Astrocyte (in vitro differentiated cells and primary cell): ENCODE measurements at regions not wholly inside any gene's neighbourhood (a gene's known extent, or its start where the extent isn't known, plus 50 kb on each side); places are given as distances from the start of the nearest gene placed in this dataset.

Experiments used
- EZH2 ChIP-seq: IDR thresholded peaks from 2 replicates; pipeline ENCODE4 v1.6.1; 2012; ENCODE audit warnings: mild to moderate bottlenecking, low read length, inconsistent platforms; ENCODE audit not compliant: insufficient read depth
- TF ChIP-seq, protein P1 (sequence below): IDR thresholded peaks from 2 replicates; pipeline ENCODE4 v1.5.1; 2011; ENCODE audit warnings: low read depth, mild to moderate bottlenecking, inconsistent platforms, low read length, moderate library complexity; ENCODE audit not compliant: insufficient read depth

DNA sequence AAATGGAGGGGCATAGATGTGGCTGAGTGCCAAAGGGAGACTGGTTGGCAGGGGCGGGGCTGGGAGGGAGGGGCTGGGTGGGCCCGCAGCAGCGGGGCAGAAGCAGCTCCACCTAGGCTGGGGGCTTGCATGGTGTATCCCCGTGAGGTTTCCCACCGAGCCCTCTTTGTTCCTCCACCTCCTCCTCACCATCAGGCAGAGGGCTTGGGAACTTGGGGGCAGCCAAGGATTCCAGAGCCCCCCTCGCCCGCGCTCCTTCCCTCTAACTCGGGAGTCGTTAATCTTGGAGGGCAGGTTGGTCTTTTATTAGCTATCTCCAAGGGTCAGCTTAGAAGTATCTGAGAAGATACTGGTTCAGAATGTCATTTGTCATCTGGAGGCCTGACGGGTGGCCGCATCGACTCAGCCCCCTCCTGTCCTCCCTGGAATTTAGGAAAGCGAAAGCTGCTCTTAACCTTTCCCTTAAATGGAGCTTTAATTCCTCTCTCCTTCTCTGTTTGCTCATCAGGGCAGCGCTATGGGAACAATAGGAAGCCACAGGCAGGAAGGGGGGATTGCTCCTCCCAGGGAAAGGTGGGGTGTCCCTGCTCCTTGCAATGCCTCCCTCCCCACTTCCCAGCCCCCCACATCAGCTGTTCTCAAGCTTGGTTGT lies 274.3 kb upstream of the XYLT1 start:
- TF ChIP-seq, protein P1, sequence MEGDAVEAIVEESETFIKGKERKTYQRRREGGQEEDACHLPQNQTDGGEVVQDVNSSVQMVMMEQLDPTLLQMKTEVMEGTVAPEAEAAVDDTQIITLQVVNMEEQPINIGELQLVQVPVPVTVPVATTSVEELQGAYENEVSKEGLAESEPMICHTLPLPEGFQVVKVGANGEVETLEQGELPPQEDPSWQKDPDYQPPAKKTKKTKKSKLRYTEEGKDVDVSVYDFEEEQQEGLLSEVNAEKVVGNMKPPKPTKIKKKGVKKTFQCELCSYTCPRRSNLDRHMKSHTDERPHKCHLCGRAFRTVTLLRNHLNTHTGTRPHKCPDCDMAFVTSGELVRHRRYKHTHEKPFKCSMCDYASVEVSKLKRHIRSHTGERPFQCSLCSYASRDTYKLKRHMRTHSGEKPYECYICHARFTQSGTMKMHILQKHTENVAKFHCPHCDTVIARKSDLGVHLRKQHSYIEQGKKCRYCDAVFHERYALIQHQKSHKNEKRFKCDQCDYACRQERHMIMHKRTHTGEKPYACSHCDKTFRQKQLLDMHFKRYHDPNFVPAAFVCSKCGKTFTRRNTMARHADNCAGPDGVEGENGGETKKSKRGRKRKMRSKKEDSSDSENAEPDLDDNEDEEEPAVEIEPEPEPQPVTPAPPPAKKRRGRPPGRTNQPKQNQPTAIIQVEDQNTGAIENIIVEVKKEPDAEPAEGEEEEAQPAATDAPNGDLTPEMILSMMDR: no peak
- TF ChIP-seq EZH2: no peak
